SK-N-MC (cell line): ENCODE measurements at regions not wholly inside any gene's neighbourhood (a gene's known extent, or its start where the extent isn't known, plus 50 kb on each side); places are given as distances from the start of the nearest gene placed in this dataset.

Source experiments
- EZH2 ChIP-seq: fragments of 200-600 bp; sonication (generic); IDR thresholded peaks from one replicate; pipeline ENCODE4 v1.6.1; 2017; ENCODE audit warnings: antibody characterized with exemption
- FOXP2 ChIP-seq: optimal IDR thresholded peaks from 2 replicates; pipeline ENCODE3; 2011; ENCODE audit warnings: mild to moderate bottlenecking, moderate library complexity; ENCODE audit not compliant: insufficient read depth; ENCODE audit errors: extremely low read length, control extremely low read depth
- POLR2AphosphoS5 ChIP-seq: IDR thresholded peaks from 2 replicates; pipeline ENCODE4 v1.6.1; 2012; ENCODE audit warnings: mild to moderate bottlenecking, low read depth, low read length, borderline replicate concordance

DNA sequence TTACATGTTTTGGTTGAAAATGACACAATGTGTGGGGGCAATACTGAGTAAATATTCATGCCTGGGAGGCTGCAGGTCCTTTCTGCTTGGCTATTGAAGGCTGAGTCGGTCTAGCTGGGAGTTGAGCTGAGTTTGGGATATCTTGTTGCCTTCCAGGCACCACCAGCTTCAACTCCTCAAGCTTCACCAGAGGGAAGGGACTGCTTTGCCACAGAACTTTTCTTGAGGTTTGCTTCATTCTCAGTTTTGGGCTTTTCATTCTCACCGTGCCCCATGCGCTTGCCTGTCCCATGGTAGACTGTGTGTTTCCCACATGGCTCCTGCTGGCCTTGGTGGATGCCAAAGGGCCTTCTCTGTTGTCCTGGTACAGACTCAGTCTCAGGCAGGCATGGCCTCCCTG, 198.2 kb upstream of the SOX1 start:
- no peak for TF ChIP-seq POLR2AphosphoS5
- no peak for TF ChIP-seq FOXP2
- TF ChIP-seq EZH2 = no peak
